ENCODE measurements at regions not wholly inside any gene's neighbourhood (a gene's known extent, or its start where the extent isn't known, plus 50 kb on each side); places are given as distances from the start of the nearest gene placed in this dataset.

DNA sequence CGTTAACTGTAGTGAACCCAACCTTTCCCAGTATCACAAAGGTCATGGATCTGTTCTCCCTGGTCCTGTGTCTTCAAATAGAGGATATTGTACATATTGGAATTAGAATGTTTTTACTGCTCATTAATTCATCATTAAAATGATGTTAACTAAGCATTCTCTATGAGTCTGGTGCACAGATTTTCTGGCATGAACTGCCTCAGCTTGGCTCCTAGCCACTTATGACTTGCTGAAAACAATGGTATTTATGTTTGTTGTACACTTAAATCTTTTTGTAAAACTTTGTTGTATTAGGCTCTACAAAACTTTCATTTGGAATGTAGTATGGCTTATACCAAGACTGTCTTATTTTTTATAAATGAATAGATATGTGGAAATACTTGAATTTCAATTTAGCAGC is 329.4 kb downstream of the TFEC start:
- intact Hi-C loops (cut with DNase I, micrococcal nuclease) = no loop called here
- ChIA-PET CTCF (no interaction called here), POLR2A (no interaction called here)
- no peak overlapping the region for H3K4me3 Mint-ChIP-seq
- ATAC-seq (no peak), DNase-seq (no peak)
- H3K27ac Mint-ChIP-seq = no peak overlapping the region
- H3K36me3 Mint-ChIP-seq (ENCODE audit: low read depth) = no peaks in the 10 kb centered on the region
- H3K9me3 Mint-ChIP-seq (ENCODE audit: low read depth) = no peaks in the 10 kb centered on the region
- no peaks in the 10 kb centered on the region for H3K27me3 Mint-ChIP-seq
- no peaks in the 10 kb centered on the region for H3K4me1 Mint-ChIP-seq

DNA sequence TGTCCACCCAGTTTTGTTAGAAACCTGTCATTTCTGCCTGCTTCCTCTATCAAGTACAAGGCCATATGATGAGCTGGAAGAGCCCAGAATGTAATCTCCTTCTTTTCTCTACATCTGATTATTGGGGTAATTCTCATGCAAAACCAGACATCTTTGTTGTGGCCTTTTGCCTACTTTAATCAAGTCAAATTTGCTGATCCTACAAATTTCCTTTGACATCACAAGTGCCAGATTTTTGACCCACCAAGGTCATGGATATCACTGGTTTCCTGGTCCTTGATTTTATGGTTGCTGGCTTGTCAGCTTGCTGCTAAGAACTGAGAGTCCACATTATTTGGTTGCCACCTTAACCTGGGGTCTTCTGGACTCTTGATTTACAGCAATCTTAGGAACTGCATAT is 336.1 kb downstream of the TFEC start:
- ATAC-seq = no peak
- Mint-ChIP-seq H3K4me1 (no peaks in the 10 kb centered on the region), H3K27ac (no peak overlapping the region), H3K9me3 (ENCODE audit: low read depth) (no peaks in the 10 kb centered on the region), H3K4me3 (no peak overlapping the region), H3K27me3 (peaks cover 2% of the 10 kb centered on the region), H3K36me3 (ENCODE audit: low read depth) (no peaks in the 10 kb centered on the region)
- CTCF ChIA-PET = no interaction called here
- DNase-seq = no peak
- POLR2A ChIA-PET = no interaction called here
- intact Hi-C loops (cut with DNase I, micrococcal nuclease) = no loop called here

DNA sequence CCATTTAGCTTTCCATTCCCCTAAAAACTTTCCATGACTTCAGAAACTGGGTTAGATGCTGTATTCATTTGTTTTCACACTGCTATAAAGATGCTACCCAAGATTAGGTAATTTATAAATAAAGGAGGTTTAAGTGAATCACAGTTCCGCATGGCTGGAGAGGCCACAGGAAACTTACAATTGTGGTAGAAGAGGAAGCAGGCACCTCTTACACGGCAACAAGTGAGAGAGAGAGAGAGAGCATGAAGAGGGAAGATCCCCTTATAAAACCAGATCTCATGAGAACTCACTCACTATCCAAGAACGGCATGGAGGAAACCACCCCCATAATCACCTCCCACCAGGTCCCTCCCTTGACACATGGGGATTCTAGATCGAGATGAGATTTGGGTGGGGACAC is 336.8 kb downstream of the TFEC start:
- intact Hi-C loops (cut with DNase I, micrococcal nuclease) = no loop called here
- no peak for ATAC-seq
- Mint-ChIP-seq H3K9me3 (ENCODE audit: low read depth) (no peaks in the 10 kb centered on the region), H3K36me3 (ENCODE audit: low read depth) (no peaks in the 10 kb centered on the region), H3K27ac (no peak overlapping the region), H3K4me1 (no peaks in the 10 kb centered on the region), H3K4me3 (no peak overlapping the region), H3K27me3 (peaks cover 2% of the 10 kb centered on the region)
- CTCF ChIA-PET = interaction anchor here (0.7 kb wide), 1 partner anchor 12 kb away, joined by 3 read pairs; no protein-coding TSS in a partner anchor
- no peak for DNase-seq
- POLR2A ChIA-PET = no interaction called here

DNA sequence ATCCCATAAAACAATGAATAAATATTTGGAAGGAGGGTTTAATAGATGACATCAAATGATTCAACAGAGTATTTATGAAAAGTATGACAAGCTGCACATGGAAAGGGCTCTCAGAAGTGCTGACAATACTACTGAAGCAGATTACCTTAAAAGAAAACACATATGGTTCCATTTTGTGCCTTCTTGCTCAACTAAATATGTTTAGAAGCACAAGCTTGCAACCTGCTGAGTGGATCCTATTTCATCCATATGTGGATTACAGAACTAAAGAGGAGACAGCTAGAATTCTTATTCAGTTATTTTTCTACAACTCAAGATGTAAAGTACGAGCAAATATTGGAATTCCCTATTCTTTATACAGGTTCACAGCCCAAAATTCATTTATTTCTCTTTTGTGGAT is 340.6 kb downstream of the TFEC start:
- Mint-ChIP-seq H3K27me3 (peaks cover 2% of the 10 kb centered on the region), H3K36me3 (ENCODE audit: low read depth) (no peaks in the 10 kb centered on the region), H3K27ac (no peak overlapping the region), H3K4me3 (no peak overlapping the region), H3K9me3 (ENCODE audit: low read depth) (no peaks in the 10 kb centered on the region), H3K4me1 (no peaks in the 10 kb centered on the region)
- ChIA-PET CTCF (no interaction called here), POLR2A (no interaction called here)
- DNase-seq (no peak), ATAC-seq (no peak)
- intact Hi-C loops (cut with DNase I, micrococcal nuclease) = no loop called here

DNA sequence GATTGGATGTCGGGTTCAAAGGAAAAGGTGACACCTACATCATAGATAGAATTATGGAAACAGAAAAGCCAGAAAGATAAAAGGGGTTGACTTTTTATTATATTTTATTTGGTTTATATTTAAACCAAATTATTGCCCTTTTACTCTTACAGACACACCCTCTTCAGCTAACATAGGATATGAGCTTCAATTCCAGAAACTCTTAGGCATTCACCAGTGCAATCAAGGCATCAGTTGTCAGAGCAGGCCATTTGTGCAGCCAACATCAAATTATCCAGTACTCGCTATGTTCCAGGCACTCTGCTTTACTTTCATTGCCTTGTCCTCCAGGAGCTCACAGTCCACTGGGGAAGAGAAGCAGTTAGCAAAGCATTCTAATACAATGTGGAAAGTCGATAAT is 347.5 kb downstream of the TFEC start:
- H3K27ac Mint-ChIP-seq = no peak overlapping the region
- intact Hi-C loops (cut with DNase I, micrococcal nuclease) = no loop called here
- no peaks in the 10 kb centered on the region for H3K4me1 Mint-ChIP-seq
- ATAC-seq (no peak), DNase-seq (no peak)
- ChIA-PET CTCF (no interaction called here), POLR2A (no interaction called here)
- no peaks in the 10 kb centered on the region for H3K27me3 Mint-ChIP-seq
- no peaks in the 10 kb centered on the region for H3K9me3 Mint-ChIP-seq (ENCODE audit: low read depth)
- H3K36me3 Mint-ChIP-seq (ENCODE audit: low read depth) = no peaks in the 10 kb centered on the region
- H3K4me3 Mint-ChIP-seq = no peak overlapping the region

DNA sequence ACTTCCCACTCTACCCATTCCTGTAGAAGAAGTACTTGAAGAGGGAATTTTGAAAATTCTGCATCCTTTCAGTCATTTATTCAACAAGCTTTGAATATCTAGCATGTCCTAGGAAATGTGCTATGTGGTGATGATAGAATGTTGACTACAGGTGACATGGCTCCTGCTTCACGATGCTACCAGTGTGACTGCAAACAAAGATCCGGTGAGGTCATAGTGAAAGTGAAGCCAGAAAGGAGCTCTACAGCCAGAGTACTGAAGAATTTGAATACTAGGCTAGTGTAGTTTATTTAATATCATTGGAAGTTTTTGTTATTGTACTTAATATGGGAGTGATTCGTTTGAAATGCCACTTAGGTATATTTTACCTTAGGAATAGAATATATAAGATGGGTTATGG is 348.1 kb downstream of the TFEC start:
- Mint-ChIP-seq H3K4me1 (no peaks in the 10 kb centered on the region), H3K9me3 (ENCODE audit: low read depth) (no peaks in the 10 kb centered on the region), H3K27ac (no peak overlapping the region), H3K4me3 (no peak overlapping the region), H3K27me3 (no peaks in the 10 kb centered on the region), H3K36me3 (ENCODE audit: low read depth) (no peaks in the 10 kb centered on the region)
- ChIA-PET CTCF (no interaction called here), POLR2A (no interaction called here)
- intact Hi-C loops (cut with DNase I, micrococcal nuclease) = no loop called here
- DNase-seq (no peak), ATAC-seq (no peak)

DNA sequence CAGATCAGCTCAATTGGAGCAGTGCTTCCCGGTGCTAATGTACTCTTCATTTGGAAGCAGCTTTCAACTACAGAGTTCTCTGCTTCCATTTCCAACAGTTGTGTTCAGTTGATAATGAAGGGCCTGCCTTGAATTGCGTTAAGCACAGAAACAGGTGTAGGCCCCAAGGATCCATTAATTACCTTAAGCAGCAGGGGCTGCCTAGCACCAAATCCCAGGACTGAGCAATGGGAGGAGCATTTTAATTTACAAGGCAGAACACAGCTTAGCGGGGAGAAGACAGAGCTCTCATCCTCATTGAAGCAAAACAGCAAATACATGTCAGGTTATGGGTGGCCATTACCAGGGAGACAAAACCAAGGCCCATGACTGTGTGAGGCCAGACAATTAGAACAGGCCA is 349.6 kb downstream of the TFEC start:
- no peaks in the 10 kb centered on the region for H3K4me1 Mint-ChIP-seq
- no peak for DNase-seq
- H3K27me3 Mint-ChIP-seq = no peaks in the 10 kb centered on the region
- ATAC-seq = no peak
- CTCF ChIA-PET = interaction anchor here (1.9 kb wide), 1 partner anchor 52 kb away, joined by 6 read pairs; no protein-coding TSS in a partner anchor
- POLR2A ChIA-PET = no interaction called here
- no peaks in the 10 kb centered on the region for H3K9me3 Mint-ChIP-seq (ENCODE audit: low read depth)
- H3K36me3 Mint-ChIP-seq (ENCODE audit: low read depth) = no peaks in the 10 kb centered on the region
- no peak overlapping the region for H3K4me3 Mint-ChIP-seq
- intact Hi-C loops (cut with DNase I, micrococcal nuclease) = no loop called here
- no peak overlapping the region for H3K27ac Mint-ChIP-seq

DNA sequence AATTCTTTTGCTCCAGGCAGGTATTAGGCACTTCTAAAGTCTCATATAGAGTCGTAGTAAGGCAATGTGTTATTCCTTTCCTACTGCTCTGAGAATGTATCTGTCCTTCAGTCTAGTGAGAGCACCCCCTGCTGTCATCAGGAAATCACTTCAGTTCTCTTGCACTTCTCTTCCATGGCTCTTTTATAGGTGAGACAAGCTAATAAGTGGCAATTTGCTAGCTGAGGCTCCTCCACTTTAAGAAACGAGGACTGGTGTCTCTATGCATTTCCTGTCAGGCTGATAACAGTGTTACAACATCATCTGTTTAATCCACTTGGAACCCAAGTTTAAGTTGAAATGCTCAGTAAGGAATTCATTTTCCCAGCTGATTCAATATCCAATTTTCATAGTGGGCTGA is 350.6 kb downstream of the TFEC start:
- no peaks in the 10 kb centered on the region for H3K36me3 Mint-ChIP-seq (ENCODE audit: low read depth)
- DNase-seq (no peak), ATAC-seq (no peak)
- H3K4me3 Mint-ChIP-seq = no peak overlapping the region
- H3K27me3 Mint-ChIP-seq = no peaks in the 10 kb centered on the region
- intact Hi-C loops (cut with DNase I, micrococcal nuclease) = loop anchor here in 1 of 2 experiments (5.0 kb wide), 1 partner anchor 813 kb away; no protein-coding TSS in a partner anchor
- no peak overlapping the region for H3K27ac Mint-ChIP-seq
- POLR2A ChIA-PET = no interaction called here
- H3K4me1 Mint-ChIP-seq = no peaks in the 10 kb centered on the region
- CTCF ChIA-PET = interaction anchor here (0.6 to 1.9 kb wide), 5 partner anchors 11 to 1616 kb away, joined by 3 to 6 read pairs (median 3); no protein-coding TSS in a partner anchor
- H3K9me3 Mint-ChIP-seq (ENCODE audit: low read depth) = no peaks in the 10 kb centered on the region

DNA sequence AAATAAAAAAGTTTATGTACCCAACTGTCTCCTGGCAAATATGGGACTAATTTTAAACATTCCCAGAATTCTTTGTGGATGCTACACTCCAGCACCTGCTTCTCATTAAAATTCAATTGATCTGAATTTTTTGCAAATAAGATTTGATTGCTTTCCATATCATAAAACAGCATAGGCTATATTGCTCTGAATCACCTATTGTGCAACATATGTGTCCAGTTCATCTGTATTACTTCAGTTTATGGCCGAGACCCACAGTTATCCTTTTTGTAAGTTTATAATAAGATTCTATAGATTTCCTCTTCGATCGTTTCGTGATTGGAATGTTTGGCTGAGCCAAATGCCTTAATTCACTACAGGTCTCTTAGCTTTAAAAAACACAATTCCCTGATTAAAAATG is 351.1 kb downstream of the TFEC start:
- intact Hi-C loops (cut with DNase I, micrococcal nuclease) = loop anchor here in 1 of 2 experiments (5.0 kb wide), 1 partner anchor 812 kb away; no protein-coding TSS in a partner anchor
- Mint-ChIP-seq H3K36me3 (ENCODE audit: low read depth) (no peaks in the 10 kb centered on the region), H3K4me3 (no peak overlapping the region), H3K27ac (no peak overlapping the region), H3K4me1 (no peaks in the 10 kb centered on the region), H3K27me3 (no peaks in the 10 kb centered on the region), H3K9me3 (ENCODE audit: low read depth) (no peaks in the 10 kb centered on the region)
- ATAC-seq (no peak), DNase-seq (no peak)
- POLR2A ChIA-PET = no interaction called here
- CTCF ChIA-PET = interaction anchor here (0.9 kb wide), 1 partner anchor 12 kb away, joined by 3 read pairs; no protein-coding TSS in a partner anchor

DNA sequence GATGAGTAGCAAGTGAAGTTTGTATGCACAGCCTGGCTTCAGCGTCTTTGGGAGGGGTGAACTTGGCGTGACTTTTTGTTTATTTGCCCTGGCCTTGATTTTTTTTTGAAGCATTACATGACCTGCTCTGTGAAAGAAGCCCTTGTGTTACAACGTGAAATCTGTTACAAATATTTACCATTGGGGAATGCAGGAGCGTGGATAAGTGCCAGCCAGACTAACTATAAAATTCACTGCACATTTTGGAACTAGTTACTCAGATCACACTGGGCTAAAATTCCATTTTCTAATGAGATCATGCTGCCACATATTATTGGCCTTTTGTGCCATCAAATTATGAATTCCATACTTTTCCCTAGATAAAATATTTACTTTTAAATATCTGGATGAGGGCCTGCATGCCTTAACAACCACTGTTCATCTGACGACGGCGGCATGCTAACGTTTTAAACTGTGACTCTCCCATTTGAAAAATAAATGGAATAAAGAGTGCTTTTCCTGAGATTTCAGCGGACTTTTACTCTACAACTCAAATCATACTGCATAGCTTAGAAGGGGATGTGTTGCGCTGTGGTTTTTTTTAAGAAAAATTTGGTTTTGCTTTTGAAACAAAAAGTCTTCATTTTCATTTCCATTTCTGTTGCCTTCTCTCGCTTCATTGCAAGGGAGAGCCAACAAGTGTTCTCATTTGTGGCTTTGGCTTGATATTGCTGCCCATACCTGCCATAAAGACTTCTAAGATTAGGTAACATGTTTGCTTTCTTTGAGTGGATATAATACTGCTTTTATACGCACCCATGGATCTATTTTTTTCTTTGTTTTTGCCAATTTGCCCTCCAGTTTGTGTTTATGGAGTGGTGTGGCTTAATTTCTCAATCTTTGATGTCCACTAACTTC is 352.2 kb downstream of the TFEC start:
- Mint-ChIP-seq H3K27me3 (no peaks in the 10 kb centered on the region), H3K36me3 (ENCODE audit: low read depth) (no peaks in the 10 kb centered on the region), H3K9me3 (ENCODE audit: low read depth) (no peaks in the 10 kb centered on the region), H3K27ac (no peak overlapping the region), H3K4me3 (no peak overlapping the region), H3K4me1 (no peaks in the 10 kb centered on the region)
- POLR2A ChIA-PET = no interaction called here
- CTCF ChIA-PET = no interaction called here
- no peak for DNase-seq
- ATAC-seq = no peak
- intact Hi-C loops (cut with DNase I, micrococcal nuclease) = loop anchor here in 1 of 2 experiments (5.0 kb wide), 1 partner anchor 811 kb away; no protein-coding TSS in a partner anchor

DNA sequence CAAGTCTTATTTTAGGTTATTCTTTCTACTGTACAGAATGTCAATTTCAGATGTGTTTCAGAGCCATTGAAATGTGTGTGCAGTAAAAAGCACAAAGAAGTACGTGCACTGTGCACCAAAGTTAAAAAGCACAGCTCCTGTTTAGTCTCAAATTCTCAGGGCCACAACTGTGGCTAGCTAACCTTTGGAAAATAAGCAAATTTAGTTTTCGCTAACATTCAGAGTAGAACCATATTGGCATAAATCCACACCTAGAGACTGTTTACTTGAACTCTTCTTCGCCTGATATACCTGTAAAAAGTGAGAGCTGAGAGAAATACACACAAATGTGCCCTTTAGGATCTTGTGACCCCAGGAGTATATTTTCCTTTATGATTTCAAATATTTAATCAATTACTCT is 353.9 kb downstream of the TFEC start:
- intact Hi-C loops (cut with DNase I, micrococcal nuclease) = loop anchor here in 1 of 2 experiments (5.0 kb wide), 1 partner anchor 809 kb away; no protein-coding TSS in a partner anchor
- no peak overlapping the region for H3K4me3 Mint-ChIP-seq
- DNase-seq (no peak), ATAC-seq (no peak)
- no peaks in the 10 kb centered on the region for H3K4me1 Mint-ChIP-seq
- no peaks in the 10 kb centered on the region for H3K9me3 Mint-ChIP-seq (ENCODE audit: low read depth)
- ChIA-PET POLR2A (no interaction called here), CTCF (interaction anchor here (0.7 to 0.9 kb wide), 2 partner anchors 10 to 420 kb away, joined by 3 read pairs; no protein-coding TSS in a partner anchor)
- H3K27ac Mint-ChIP-seq = no peak overlapping the region
- no peaks in the 10 kb centered on the region for H3K36me3 Mint-ChIP-seq (ENCODE audit: low read depth)
- H3K27me3 Mint-ChIP-seq = no peaks in the 10 kb centered on the region

DNA sequence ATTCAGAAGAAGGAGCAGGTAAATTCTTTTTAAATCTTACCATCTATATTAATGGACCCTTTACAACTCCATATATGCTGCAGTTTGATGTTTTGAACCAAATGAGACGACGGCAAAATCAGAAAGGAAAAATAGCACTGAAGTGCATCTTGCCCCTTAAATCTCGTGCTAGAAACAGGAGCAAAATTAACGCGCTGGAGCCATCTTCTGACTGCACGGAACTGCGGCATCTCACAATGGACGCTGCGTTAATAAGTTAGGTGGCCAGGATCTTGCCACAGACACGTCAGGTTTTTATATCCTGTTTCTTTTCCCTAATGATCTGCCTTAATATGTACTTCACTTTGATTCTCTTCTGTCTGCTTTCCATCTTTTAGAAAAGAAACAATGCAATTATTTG is 354.5 kb downstream of the TFEC start:
- ATAC-seq (no peak), DNase-seq (no peak)
- POLR2A ChIA-PET = no interaction called here
- Mint-ChIP-seq H3K27me3 (no peaks in the 10 kb centered on the region), H3K9me3 (ENCODE audit: low read depth) (no peaks in the 10 kb centered on the region), H3K4me1 (no peaks in the 10 kb centered on the region), H3K36me3 (ENCODE audit: low read depth) (no peaks in the 10 kb centered on the region), H3K27ac (no peak overlapping the region), H3K4me3 (no peak overlapping the region)
- intact Hi-C loops (cut with DNase I, micrococcal nuclease) = loop anchor here in 1 of 2 experiments (5.0 kb wide), 1 partner anchor 809 kb away; no protein-coding TSS in a partner anchor
- CTCF ChIA-PET = no interaction called here
